GM23338 (cell line): ENCODE measurements at regions not wholly inside any gene's neighbourhood (a gene's known extent, or its start where the extent isn't known, plus 50 kb on each side); places are given as distances from the start of the nearest gene placed in this dataset.

Source experiments
- ATAC-seq: fragments of 200-7000 bp; cut with Tn5 transposase; 3 replicates; pipeline ENCODE4 v1.9.1; 2020
- DNase-seq: peaks from one replicate; pipeline ENCODE4 v3.0.0-alpha.2; 2015; ENCODE audit warnings: low spot score
- H2AFZ ChIP-seq: fragments of 200-600 bp; sonication (generic); 2 replicates; pipeline ENCODE4 v1.8.0; 2016; ENCODE audit warnings: antibody characterized with exemption, mild to moderate bottlenecking, moderate library complexity
- H3F3A ChIP-seq: fragments of 200-600 bp; sonication (generic); replicated peaks from 2 replicates; pipeline ENCODE4 v1.8.0; 2017; ENCODE audit warnings: antibody characterized with exemption, mixed run types, low read depth
- H3K27ac ChIP-seq: fragments of 200-600 bp; sonication (generic); 2 replicates; pipeline ENCODE4 v1.6.1; 2016; ENCODE audit warnings: low read depth
- H3K27me3 ChIP-seq: fragments of 200-600 bp; sonication (generic); 2 replicates; pipeline ENCODE4 v1.8.0; 2016; ENCODE audit warnings: mild to moderate bottlenecking, mixed run types, moderate library complexity; ENCODE audit not compliant: insufficient read depth
- H3K36me3 ChIP-seq: fragments of 200-600 bp; sonication (generic); 2 replicates; pipeline ENCODE4 v1.8.0; 2016; ENCODE audit warnings: mild to moderate bottlenecking; ENCODE audit not compliant: insufficient read depth
- H3K4me1 ChIP-seq: fragments of 200-600 bp; sonication (generic); 2 replicates; pipeline ENCODE4 v1.8.0; 2016; ENCODE audit warnings: mild to moderate bottlenecking, moderate library complexity; ENCODE audit not compliant: insufficient read depth
- H3K4me2 ChIP-seq: fragments of 200-600 bp; sonication (generic); 2 replicates; pipeline ENCODE4 v1.7.1; 2017; ENCODE audit warnings: mixed run types
- H3K4me3 ChIP-seq: fragments of 200-600 bp; sonication (generic); 2 replicates; pipeline ENCODE4 v1.6.1; 2016; ENCODE audit warnings: mixed run types
- H3K79me2 ChIP-seq: fragments of 200-600 bp; sonication (generic); replicated peaks from 2 replicates; pipeline ENCODE4 v1.8.0; 2017; ENCODE audit warnings: mild to moderate bottlenecking; ENCODE audit not compliant: insufficient read depth
- H3K9me2 ChIP-seq: fragments of 200-600 bp; sonication (generic); 2 replicates; pipeline ENCODE4 v1.8.0; 2017; ENCODE audit not compliant: insufficient read depth
- H4K20me1 ChIP-seq: fragments of 200-600 bp; sonication (generic); replicated peaks from 2 replicates; pipeline ENCODE4 v1.8.0; 2017; ENCODE audit warnings: mild to moderate bottlenecking; ENCODE audit not compliant: insufficient read depth
- H3K27ac Mint-ChIP-seq: 2 replicates; pipeline ENCODE4 v1.8.0; 2020; ENCODE audit warnings: inconsistent platforms, mild to moderate bottlenecking, moderate library complexity, mixed read lengths
- H3K27me3 Mint-ChIP-seq: 3 replicates; pipeline ENCODE4 v1.8.0; 2022; ENCODE audit warnings: low read depth, mild to moderate bottlenecking, moderate library complexity, mixed read lengths, inconsistent platforms; ENCODE audit not compliant: insufficient read depth, poor library complexity
- H3K36me3 Mint-ChIP-seq: 3 replicates; pipeline ENCODE4 v1.8.0; 2021; ENCODE audit warnings: low read depth, mild to moderate bottlenecking, inconsistent platforms, moderate library complexity, mixed read lengths
- H3K4me1 Mint-ChIP-seq: 3 replicates; pipeline ENCODE4 v1.8.0; 2020; ENCODE audit warnings: mild to moderate bottlenecking, inconsistent platforms, mixed read lengths
- H3K4me3 Mint-ChIP-seq: 3 replicates; pipeline ENCODE4 v1.8.0; 2021; ENCODE audit warnings: moderate library complexity, mild to moderate bottlenecking, inconsistent platforms, mixed read lengths
- H3K9me3 Mint-ChIP-seq: 3 replicates; pipeline ENCODE4 v1.8.0; 2020; ENCODE audit warnings: moderate library complexity, mild to moderate bottlenecking, inconsistent platforms, mixed read lengths
- CREB1 ChIP-seq: fragments of 250-450 bp; sonication (Bioruptor Pico); IDR thresholded peaks from 2 replicates; pipeline ENCODE4 v1.5.0; 2020; ENCODE audit warnings: low read depth, mild to moderate bottlenecking, moderate library complexity
- EZH2 ChIP-seq: fragments of 200-600 bp; sonication (generic); IDR thresholded peaks from one replicate; pipeline ENCODE4 v1.8.0; 2017; ENCODE audit warnings: antibody characterized with exemption, mild to moderate bottlenecking, low read depth; ENCODE audit not compliant: unreplicated experiment
- JUNB ChIP-seq: IDR thresholded peaks from one replicate; pipeline ENCODE4 v1.6.1; 2016; ENCODE audit warnings: antibody characterized with exemption; ENCODE audit not compliant: unreplicated experiment
- NANOG ChIP-seq: IDR thresholded peaks from 2 replicates; pipeline ENCODE4 v1.6.1; 2016; ENCODE audit warnings: antibody characterized with exemption, borderline replicate concordance
- POLR2AphosphoS5 ChIP-seq: IDR thresholded peaks from 2 replicates; pipeline ENCODE4 v1.6.1; 2016; ENCODE audit warnings: antibody characterized with exemption, low read depth
- STAT1 ChIP-seq: IDR thresholded peaks from one replicate; pipeline ENCODE4 v1.6.1; 2016; ENCODE audit warnings: antibody characterized with exemption; ENCODE audit not compliant: unreplicated experiment
- ZNF114 ChIP-seq: fragments of 250-450 bp; sonication (Bioruptor Pico); IDR thresholded peaks from 2 replicates; pipeline ENCODE4 v1.5.0; 2020; ENCODE audit warnings: mild to moderate bottlenecking, moderate library complexity
- ZNF331 ChIP-seq: fragments of 250-450 bp; sonication (Bioruptor Pico); IDR thresholded peaks from 2 replicates; pipeline ENCODE4 v1.5.0; 2020; ENCODE audit warnings: low read depth, mild to moderate bottlenecking, moderate library complexity
- TF ChIP-seq, protein P1 (sequence below): IDR thresholded peaks from 2 replicates; pipeline ENCODE4 v1.6.1; 2016; ENCODE audit warnings: antibody characterized with exemption
- TF ChIP-seq, protein P2 (sequence below): IDR thresholded peaks from one replicate; pipeline ENCODE4 v1.6.1; 2018; ENCODE audit warnings: antibody characterized with exemption; ENCODE audit not compliant: unreplicated experiment
- TF ChIP-seq, protein P3 (sequence below), 2 experiments: fragments of 200-600 bp in 1 of 2; sonication (generic) in 1 of 2; conservative IDR thresholded peaks; 2 replicates each; pipeline versions ENCODE4 v1.5.1 to v1.6.1; 2016 to 2017; ENCODE audit warnings: antibody characterized with exemption in 2 of 2, low read depth in 2 of 2, mild to moderate bottlenecking in 2 of 2, moderate library complexity in 1 of 2

GRCh38 chr14:26281280-26281998 is 316.4 kb downstream of the NOVA1 start:
- ATAC-seq = peak; percentile 57
- Mint-ChIP-seq H3K36me3 (no peaks in the 10 kb centered on the region), H3K4me1 (peaks cover 25% of the 10 kb centered on the region), H3K27me3 (peaks cover 3% of the 10 kb centered on the region), H3K27ac (peak overlapping the region; percentile 90), H3K9me3 (no peaks in the 10 kb centered on the region; the same call in 2 of the 3 replicates), H3K4me3 (no peak overlapping the region)
- Histone ChIP-seq H3K79me2 (no peaks in the 10 kb centered on the region), H3K27me3 (no peaks in the 10 kb centered on the region), H3K9me2 (no peaks in the 10 kb centered on the region), H3F3A (no peaks in the 10 kb centered on the region), H3K4me2 (no peak overlapping the region; the same call in 1 of the 2 replicates), H3K27ac (no peak overlapping the region), H3K4me3 (no peak overlapping the region), H3K36me3 (no peaks in the 10 kb centered on the region), H2AFZ (peak overlapping the region; percentile 50), H3K4me1 (peaks cover 20% of the 10 kb centered on the region), H4K20me1 (no peaks in the 10 kb centered on the region)
- peak; percentile 75 for DNase-seq
- TF ChIP-seq STAT1 (no peak), POLR2AphosphoS5 (no peak), ZNF331 (CRISPR knock-in tag) (no peak), ZNF114 (CRISPR knock-in tag) (no peak), JUNB (no peak), CREB1 (no peak), NANOG (no peak), EZH2 (no peak)
- TF ChIP-seq, protein P1, sequence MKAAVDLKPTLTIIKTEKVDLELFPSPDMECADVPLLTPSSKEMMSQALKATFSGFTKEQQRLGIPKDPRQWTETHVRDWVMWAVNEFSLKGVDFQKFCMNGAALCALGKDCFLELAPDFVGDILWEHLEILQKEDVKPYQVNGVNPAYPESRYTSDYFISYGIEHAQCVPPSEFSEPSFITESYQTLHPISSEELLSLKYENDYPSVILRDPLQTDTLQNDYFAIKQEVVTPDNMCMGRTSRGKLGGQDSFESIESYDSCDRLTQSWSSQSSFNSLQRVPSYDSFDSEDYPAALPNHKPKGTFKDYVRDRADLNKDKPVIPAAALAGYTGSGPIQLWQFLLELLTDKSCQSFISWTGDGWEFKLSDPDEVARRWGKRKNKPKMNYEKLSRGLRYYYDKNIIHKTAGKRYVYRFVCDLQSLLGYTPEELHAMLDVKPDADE = no peak
- TF ChIP-seq, protein P2, sequence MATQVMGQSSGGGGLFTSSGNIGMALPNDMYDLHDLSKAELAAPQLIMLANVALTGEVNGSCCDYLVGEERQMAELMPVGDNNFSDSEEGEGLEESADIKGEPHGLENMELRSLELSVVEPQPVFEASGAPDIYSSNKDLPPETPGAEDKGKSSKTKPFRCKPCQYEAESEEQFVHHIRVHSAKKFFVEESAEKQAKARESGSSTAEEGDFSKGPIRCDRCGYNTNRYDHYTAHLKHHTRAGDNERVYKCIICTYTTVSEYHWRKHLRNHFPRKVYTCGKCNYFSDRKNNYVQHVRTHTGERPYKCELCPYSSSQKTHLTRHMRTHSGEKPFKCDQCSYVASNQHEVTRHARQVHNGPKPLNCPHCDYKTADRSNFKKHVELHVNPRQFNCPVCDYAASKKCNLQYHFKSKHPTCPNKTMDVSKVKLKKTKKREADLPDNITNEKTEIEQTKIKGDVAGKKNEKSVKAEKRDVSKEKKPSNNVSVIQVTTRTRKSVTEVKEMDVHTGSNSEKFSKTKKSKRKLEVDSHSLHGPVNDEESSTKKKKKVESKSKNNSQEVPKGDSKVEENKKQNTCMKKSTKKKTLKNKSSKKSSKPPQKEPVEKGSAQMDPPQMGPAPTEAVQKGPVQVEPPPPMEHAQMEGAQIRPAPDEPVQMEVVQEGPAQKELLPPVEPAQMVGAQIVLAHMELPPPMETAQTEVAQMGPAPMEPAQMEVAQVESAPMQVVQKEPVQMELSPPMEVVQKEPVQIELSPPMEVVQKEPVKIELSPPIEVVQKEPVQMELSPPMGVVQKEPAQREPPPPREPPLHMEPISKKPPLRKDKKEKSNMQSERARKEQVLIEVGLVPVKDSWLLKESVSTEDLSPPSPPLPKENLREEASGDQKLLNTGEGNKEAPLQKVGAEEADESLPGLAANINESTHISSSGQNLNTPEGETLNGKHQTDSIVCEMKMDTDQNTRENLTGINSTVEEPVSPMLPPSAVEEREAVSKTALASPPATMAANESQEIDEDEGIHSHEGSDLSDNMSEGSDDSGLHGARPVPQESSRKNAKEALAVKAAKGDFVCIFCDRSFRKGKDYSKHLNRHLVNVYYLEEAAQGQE = no peak
- TF ChIP-seq, protein P3, sequence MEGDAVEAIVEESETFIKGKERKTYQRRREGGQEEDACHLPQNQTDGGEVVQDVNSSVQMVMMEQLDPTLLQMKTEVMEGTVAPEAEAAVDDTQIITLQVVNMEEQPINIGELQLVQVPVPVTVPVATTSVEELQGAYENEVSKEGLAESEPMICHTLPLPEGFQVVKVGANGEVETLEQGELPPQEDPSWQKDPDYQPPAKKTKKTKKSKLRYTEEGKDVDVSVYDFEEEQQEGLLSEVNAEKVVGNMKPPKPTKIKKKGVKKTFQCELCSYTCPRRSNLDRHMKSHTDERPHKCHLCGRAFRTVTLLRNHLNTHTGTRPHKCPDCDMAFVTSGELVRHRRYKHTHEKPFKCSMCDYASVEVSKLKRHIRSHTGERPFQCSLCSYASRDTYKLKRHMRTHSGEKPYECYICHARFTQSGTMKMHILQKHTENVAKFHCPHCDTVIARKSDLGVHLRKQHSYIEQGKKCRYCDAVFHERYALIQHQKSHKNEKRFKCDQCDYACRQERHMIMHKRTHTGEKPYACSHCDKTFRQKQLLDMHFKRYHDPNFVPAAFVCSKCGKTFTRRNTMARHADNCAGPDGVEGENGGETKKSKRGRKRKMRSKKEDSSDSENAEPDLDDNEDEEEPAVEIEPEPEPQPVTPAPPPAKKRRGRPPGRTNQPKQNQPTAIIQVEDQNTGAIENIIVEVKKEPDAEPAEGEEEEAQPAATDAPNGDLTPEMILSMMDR (conservative IDR thresholded peaks at IDR 0.05; ENCODE audit: low read depth in 2 of 2) = no peak
